ENCODE measurements at regions not wholly inside any gene's neighbourhood (a gene's known extent, or its start where the extent isn't known, plus 50 kb on each side); places are given as distances from the start of the nearest gene placed in this dataset.

GRCh38 chr13:111518161-111518792 lies 197.8 kb downstream of the TEX29 start:
- no peak overlapping the region for H3K9ac ChIP-seq (ENCODE audit: low read length)
- Mint-ChIP-seq H3K9me3 (ENCODE audit: unreplicated experiment) (no peaks in the 10 kb centered on the region), H3K27ac (ENCODE audit: unreplicated experiment) (no peak overlapping the region), H3K4me1 (ENCODE audit: low read depth, unreplicated experiment) (no peaks in the 10 kb centered on the region), H3K4me3 (ENCODE audit: unreplicated experiment) (no peak overlapping the region), H3K27me3 (ENCODE audit: low read depth, unreplicated experiment) (peaks cover 38% of the 10 kb centered on the region), H3K36me3 (ENCODE audit: low read depth, unreplicated experiment) (no peaks in the 10 kb centered on the region)
- FAIRE-seq (no peak), DNase-seq (ENCODE audit: low read depth) (no peak)
- TF ChIP-seq CTCF (IDR thresholded peaks at IDR 0.05; ENCODE audit: insufficient read depth, low read depth, low read length) = no peak
- TF ChIP-seq EZH2 (IDR thresholded peaks at IDR 0.05; ENCODE audit: insufficient read depth, low read length) = no peak
- no peaks in the 10 kb centered on the region for H4K20me1 ChIP-seq (ENCODE audit: insufficient read depth, low read length)
- H3K4me3 ChIP-seq (ENCODE audit: insufficient read depth, low read depth, low read length) = no peak overlapping the region
- H3K79me2 ChIP-seq (ENCODE audit: insufficient read depth, low read length) = no peaks in the 10 kb centered on the region
- H3K27ac ChIP-seq (ENCODE audit: low read depth, low read length) = no peak overlapping the region
- H3K9me3 ChIP-seq (ENCODE audit: insufficient read depth, low read depth, low read length) = no peaks in the 10 kb centered on the region
- H3K4me1 ChIP-seq (ENCODE audit: insufficient read depth, low read length) = no peaks in the 10 kb centered on the region
- H2AFZ ChIP-seq (ENCODE audit: low read depth, low read length) = no peak overlapping the region
- no peaks in the 10 kb centered on the region for H3K36me3 ChIP-seq (ENCODE audit: insufficient read depth, low read length)
- H3K27me3 ChIP-seq (ENCODE audit: insufficient read depth, low read length) = no peaks in the 10 kb centered on the region
- H3K4me2 ChIP-seq (ENCODE audit: low read length) = no peak overlapping the region

- no peaks in the 10 kb centered on the region for H3K36me3 Mint-ChIP-seq (ENCODE audit: low read depth, unreplicated experiment)
- Histone ChIP-seq H3K9me3 (ENCODE audit: insufficient read depth, low read depth, low read length) (no peaks in the 10 kb centered on the region), H4K20me1 (ENCODE audit: insufficient read depth, low read length) (no peaks in the 10 kb centered on the region), H3K36me3 (ENCODE audit: insufficient read depth, low read length) (no peaks in the 10 kb centered on the region), H3K27me3 (ENCODE audit: insufficient read depth, low read length) (no peaks in the 10 kb centered on the region), H3K27ac (ENCODE audit: low read depth, low read length) (no peak overlapping the region), H3K79me2 (ENCODE audit: insufficient read depth, low read length) (no peaks in the 10 kb centered on the region), H3K4me3 (ENCODE audit: insufficient read depth, low read depth, low read length) (no peak overlapping the region), H3K4me2 (ENCODE audit: low read length) (no peak overlapping the region), H2AFZ (ENCODE audit: low read depth, low read length) (no peak overlapping the region), H3K4me1 (ENCODE audit: insufficient read depth, low read length) (no peaks in the 10 kb centered on the region), H3K9ac (ENCODE audit: low read length) (no peak overlapping the region)
- H3K27me3 Mint-ChIP-seq (ENCODE audit: low read depth, unreplicated experiment) = peaks cover 35% of the 10 kb centered on the region
- DNase-seq (ENCODE audit: low read depth) (no peak), FAIRE-seq (no peak)
- TF ChIP-seq EZH2 (IDR thresholded peaks at IDR 0.05; ENCODE audit: insufficient read depth, low read length) (no peak), CTCF (IDR thresholded peaks at IDR 0.05; ENCODE audit: insufficient read depth, low read depth, low read length) (no peak)
- no peak overlapping the region for H3K4me3 Mint-ChIP-seq (ENCODE audit: unreplicated experiment)
- no peaks in the 10 kb centered on the region for H3K4me1 Mint-ChIP-seq (ENCODE audit: low read depth, unreplicated experiment)
- H3K9me3 Mint-ChIP-seq (ENCODE audit: unreplicated experiment) = no peaks in the 10 kb centered on the region
- H3K27ac Mint-ChIP-seq (ENCODE audit: unreplicated experiment) = no peak overlapping the region
Measured at GRCh38 chr13:111519041-111519440, 198.6 kb downstream of the TEX29 start.

GRCh38 chr13:111519490-111520170 lies 199.2 kb downstream of the TEX29 start:
- DNase-seq (ENCODE audit: low read depth) = no peak
- Histone ChIP-seq H3K4me2 (ENCODE audit: low read length) (no peak overlapping the region), H3K9ac (ENCODE audit: low read length) (no peak overlapping the region), H3K9me3 (ENCODE audit: insufficient read depth, low read depth, low read length) (no peaks in the 10 kb centered on the region), H3K27ac (ENCODE audit: low read depth, low read length) (no peak overlapping the region), H4K20me1 (ENCODE audit: insufficient read depth, low read length) (no peaks in the 10 kb centered on the region), H3K4me1 (ENCODE audit: insufficient read depth, low read length) (no peaks in the 10 kb centered on the region), H3K36me3 (ENCODE audit: insufficient read depth, low read length) (no peaks in the 10 kb centered on the region), H3K79me2 (ENCODE audit: insufficient read depth, low read length) (no peaks in the 10 kb centered on the region), H3K4me3 (ENCODE audit: insufficient read depth, low read depth, low read length) (no peak overlapping the region), H2AFZ (ENCODE audit: low read depth, low read length) (no peak overlapping the region), H3K27me3 (ENCODE audit: insufficient read depth, low read length) (no peaks in the 10 kb centered on the region)
- Mint-ChIP-seq H3K9me3 (ENCODE audit: unreplicated experiment) (no peaks in the 10 kb centered on the region), H3K4me1 (ENCODE audit: low read depth, unreplicated experiment) (no peaks in the 10 kb centered on the region), H3K27ac (ENCODE audit: unreplicated experiment) (no peak overlapping the region), H3K27me3 (ENCODE audit: low read depth, unreplicated experiment) (peaks cover 31% of the 10 kb centered on the region), H3K36me3 (ENCODE audit: low read depth, unreplicated experiment) (no peaks in the 10 kb centered on the region), H3K4me3 (ENCODE audit: unreplicated experiment) (no peak overlapping the region)
- no peak for FAIRE-seq
- TF ChIP-seq EZH2 (IDR thresholded peaks at IDR 0.05; ENCODE audit: insufficient read depth, low read length) (no peak), CTCF (IDR thresholded peaks at IDR 0.05; ENCODE audit: insufficient read depth, low read depth, low read length) (no peak)
